HL-60 (cell line): ENCODE measurements at regions not wholly inside any gene's neighbourhood (a gene's known extent, or its start where the extent isn't known, plus 50 kb on each side); places are given as distances from the start of the nearest gene placed in this dataset.

Source experiments
- DNase-seq, 2 experiments: peaks; one replicate each; pipeline ENCODE4 v3.0.0-alpha.2; 2010 to 2020; ENCODE audit warnings: low read depth in 1 of 2, low spot score in 1 of 2
- H3K27ac ChIP-seq: fragments of 250-450 bp; sonication (Bioruptor Pico); replicated peaks from 2 replicates; pipeline ENCODE4 v1.5.1; 2020; ENCODE audit warnings: mild to moderate bottlenecking, moderate library complexity
- H3K27me3 ChIP-seq: fragments of 250-450 bp; sonication (Bioruptor Pico); 2 replicates; pipeline ENCODE4 v1.5.1; 2021; ENCODE audit warnings: mild to moderate bottlenecking, moderate library complexity; ENCODE audit not compliant: insufficient read depth, poor library complexity, severe bottlenecking
- H3K4me3 ChIP-seq: replicated peaks from 2 replicates; pipeline ENCODE4 v1.5.1; 2011; ENCODE audit warnings: mild to moderate bottlenecking, control low read depth, low read length; ENCODE audit not compliant: insufficient read depth
- GABPA ChIP-seq: IDR thresholded peaks from 2 replicates; pipeline ENCODE4 v1.6.1; 2012; ENCODE audit warnings: low read depth
- POLR2AphosphoS5 ChIP-seq: IDR thresholded peaks from 2 replicates; pipeline ENCODE4 v1.6.1; 2012; ENCODE audit warnings: low read depth
- SPI1 ChIP-seq: IDR thresholded peaks from 2 replicates; pipeline ENCODE4 v1.6.1; 2012; ENCODE audit warnings: low read depth, mild to moderate bottlenecking, borderline replicate concordance
- TF ChIP-seq, protein P1 (sequence below): IDR thresholded peaks from 2 replicates; pipeline ENCODE4 v1.6.1; 2012; ENCODE audit warnings: low read depth; ENCODE audit not compliant: insufficient replicate concordance
- TF ChIP-seq, protein P2 (sequence below): IDR thresholded peaks from one replicate; pipeline ENCODE4 v1.5.1; 2011; ENCODE audit warnings: low read length, control low read depth, inconsistent platforms; ENCODE audit not compliant: insufficient read depth

- no peak overlapping the region for H3K27ac ChIP-seq
- no peak overlapping the region for H3K4me3 ChIP-seq
- TF ChIP-seq, protein P1, sequence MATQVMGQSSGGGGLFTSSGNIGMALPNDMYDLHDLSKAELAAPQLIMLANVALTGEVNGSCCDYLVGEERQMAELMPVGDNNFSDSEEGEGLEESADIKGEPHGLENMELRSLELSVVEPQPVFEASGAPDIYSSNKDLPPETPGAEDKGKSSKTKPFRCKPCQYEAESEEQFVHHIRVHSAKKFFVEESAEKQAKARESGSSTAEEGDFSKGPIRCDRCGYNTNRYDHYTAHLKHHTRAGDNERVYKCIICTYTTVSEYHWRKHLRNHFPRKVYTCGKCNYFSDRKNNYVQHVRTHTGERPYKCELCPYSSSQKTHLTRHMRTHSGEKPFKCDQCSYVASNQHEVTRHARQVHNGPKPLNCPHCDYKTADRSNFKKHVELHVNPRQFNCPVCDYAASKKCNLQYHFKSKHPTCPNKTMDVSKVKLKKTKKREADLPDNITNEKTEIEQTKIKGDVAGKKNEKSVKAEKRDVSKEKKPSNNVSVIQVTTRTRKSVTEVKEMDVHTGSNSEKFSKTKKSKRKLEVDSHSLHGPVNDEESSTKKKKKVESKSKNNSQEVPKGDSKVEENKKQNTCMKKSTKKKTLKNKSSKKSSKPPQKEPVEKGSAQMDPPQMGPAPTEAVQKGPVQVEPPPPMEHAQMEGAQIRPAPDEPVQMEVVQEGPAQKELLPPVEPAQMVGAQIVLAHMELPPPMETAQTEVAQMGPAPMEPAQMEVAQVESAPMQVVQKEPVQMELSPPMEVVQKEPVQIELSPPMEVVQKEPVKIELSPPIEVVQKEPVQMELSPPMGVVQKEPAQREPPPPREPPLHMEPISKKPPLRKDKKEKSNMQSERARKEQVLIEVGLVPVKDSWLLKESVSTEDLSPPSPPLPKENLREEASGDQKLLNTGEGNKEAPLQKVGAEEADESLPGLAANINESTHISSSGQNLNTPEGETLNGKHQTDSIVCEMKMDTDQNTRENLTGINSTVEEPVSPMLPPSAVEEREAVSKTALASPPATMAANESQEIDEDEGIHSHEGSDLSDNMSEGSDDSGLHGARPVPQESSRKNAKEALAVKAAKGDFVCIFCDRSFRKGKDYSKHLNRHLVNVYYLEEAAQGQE: no peak
- TF ChIP-seq POLR2AphosphoS5: no peak
- TF ChIP-seq SPI1: no peak
- TF ChIP-seq, protein P2, sequence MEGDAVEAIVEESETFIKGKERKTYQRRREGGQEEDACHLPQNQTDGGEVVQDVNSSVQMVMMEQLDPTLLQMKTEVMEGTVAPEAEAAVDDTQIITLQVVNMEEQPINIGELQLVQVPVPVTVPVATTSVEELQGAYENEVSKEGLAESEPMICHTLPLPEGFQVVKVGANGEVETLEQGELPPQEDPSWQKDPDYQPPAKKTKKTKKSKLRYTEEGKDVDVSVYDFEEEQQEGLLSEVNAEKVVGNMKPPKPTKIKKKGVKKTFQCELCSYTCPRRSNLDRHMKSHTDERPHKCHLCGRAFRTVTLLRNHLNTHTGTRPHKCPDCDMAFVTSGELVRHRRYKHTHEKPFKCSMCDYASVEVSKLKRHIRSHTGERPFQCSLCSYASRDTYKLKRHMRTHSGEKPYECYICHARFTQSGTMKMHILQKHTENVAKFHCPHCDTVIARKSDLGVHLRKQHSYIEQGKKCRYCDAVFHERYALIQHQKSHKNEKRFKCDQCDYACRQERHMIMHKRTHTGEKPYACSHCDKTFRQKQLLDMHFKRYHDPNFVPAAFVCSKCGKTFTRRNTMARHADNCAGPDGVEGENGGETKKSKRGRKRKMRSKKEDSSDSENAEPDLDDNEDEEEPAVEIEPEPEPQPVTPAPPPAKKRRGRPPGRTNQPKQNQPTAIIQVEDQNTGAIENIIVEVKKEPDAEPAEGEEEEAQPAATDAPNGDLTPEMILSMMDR: no peak
- no peak for DNase-seq
- H3K27me3 ChIP-seq: no peaks in the 10 kb centered on the region
These were observed 181.8 kb downstream of the RAD51AP2 start for GRCh38 chr2:17336458-17336857.

DNA sequence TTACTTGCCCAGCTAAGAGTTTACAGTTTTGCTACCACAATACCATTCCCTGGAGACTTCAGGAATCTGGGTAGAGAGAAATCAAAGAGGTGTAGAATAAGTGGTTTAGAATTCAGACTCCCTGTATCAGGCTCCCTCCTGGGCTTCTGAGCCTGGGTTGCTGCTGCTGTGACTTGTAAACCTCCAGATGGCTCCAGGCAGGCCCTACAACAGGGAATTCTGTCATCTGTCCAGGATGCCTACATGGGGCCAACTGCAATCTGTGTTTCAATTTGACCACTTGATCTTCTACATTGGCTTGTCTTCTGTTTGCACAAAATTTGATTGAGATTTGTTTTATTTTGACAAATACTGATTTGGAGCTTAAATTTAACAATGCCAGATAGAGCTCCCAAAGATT lies 183.9 kb downstream of the RAD51AP2 start:
- Histone ChIP-seq H3K4me3 (no peak overlapping the region), H3K27me3 (no peaks in the 10 kb centered on the region), H3K27ac (no peak overlapping the region)
- no peak for TF ChIP-seq SPI1
- TF ChIP-seq, protein P1: no peak
- TF ChIP-seq POLR2AphosphoS5: no peak
- TF ChIP-seq, protein P2: no peak
- TF ChIP-seq GABPA: no peak
- DNase-seq: no peak

- no peak overlapping the region for H3K4me3 ChIP-seq
- H3K27me3 ChIP-seq: no peaks in the 10 kb centered on the region
- no peak for DNase-seq
- no peak overlapping the region for H3K27ac ChIP-seq
- TF ChIP-seq SPI1 (no peak), GABPA (no peak), POLR2AphosphoS5 (no peak)
- TF ChIP-seq, protein P2: no peak
- TF ChIP-seq, protein P1: no peak
These were observed 186.6 kb downstream of the RAD51AP2 start for GRCh38 chr2:17331636-17332035.
